Epidermal melanocyte (primary cell): ENCODE measurements at regions not wholly inside any gene's neighbourhood (a gene's known extent, or its start where the extent isn't known, plus 50 kb on each side); places are given as distances from the start of the nearest gene placed in this dataset.
"Not testable (repeated sequence)": the region's sequence is repeated elsewhere in the genome, so short reads cannot be mapped to it uniquely, and the experiment has no call there.

ENCODE experiments used
- DNase-seq: peaks from one replicate; pipeline ENCODE4 v3.0.0; 2011; ENCODE audit warnings: low spot score; ENCODE audit not compliant: insufficient read length

- DNase-seq, result no peak
Measured at GRCh38 chr7:110210941-110211608, 879.9 kb upstream of the LRRN3 start.

GRCh38 chr7:110224643-110225042 lies 866.3 kb upstream of the LRRN3 start:
- DNase-seq, result no peak

DNA sequence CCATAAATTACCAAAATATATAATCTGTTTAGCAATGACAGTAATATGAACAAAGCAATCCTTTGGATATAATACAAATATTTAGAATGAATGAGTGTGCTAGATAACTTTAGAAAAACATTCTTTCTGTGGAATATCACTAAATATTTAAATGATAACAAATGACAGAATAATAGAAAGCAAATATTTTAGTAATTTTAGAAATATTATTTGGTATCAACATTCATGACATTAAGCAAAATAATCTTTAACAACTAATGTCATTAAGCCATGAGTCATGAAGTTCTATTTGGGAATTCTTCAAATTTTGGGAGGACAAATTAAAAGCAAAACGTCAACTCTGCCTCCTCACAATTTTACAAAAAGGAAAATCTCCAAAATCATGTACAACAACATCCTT lies 844.8 kb upstream of the LRRN3 start:
- no peak for DNase-seq

DNA sequence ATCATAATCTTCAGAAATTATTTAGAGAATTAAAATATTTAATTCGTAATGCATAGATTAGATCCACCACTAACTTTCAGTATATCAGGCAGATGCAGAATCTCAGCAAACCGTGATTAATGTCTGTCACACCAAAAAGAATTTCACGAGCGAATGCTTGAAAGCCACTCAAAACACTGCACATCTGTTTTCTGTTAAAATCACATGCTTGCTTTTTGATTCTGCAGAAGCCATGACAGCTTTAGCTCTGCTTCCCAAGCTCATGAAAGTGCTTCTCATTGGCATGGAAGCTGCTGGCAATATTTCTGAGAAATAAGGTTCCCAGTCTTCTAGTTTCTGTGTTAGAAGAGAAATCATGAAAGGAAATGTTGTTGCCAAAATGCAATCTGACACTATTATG lies 837.8 kb upstream of the LRRN3 start:
- peak; percentile 62 for DNase-seq

DNA sequence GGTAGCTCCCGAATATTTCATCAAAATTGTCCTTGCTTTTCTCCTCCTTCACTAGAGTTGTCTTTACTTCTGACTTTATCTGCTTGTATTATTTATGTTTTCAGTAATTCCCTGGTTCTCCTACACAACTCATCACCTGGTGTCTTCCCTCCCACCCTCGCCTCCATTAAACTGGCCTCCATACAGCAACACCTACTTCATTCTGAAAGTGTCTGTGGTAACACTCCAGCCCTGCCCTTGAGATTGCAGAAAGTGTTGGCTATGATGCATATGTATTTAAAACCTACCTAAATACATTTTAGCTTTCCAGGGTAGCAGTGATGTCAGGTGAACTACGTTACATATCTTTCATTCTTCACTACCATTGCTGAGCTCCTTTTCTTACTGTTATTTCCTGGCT lies 833.3 kb upstream of the LRRN3 start:
- no peak for DNase-seq

DNA sequence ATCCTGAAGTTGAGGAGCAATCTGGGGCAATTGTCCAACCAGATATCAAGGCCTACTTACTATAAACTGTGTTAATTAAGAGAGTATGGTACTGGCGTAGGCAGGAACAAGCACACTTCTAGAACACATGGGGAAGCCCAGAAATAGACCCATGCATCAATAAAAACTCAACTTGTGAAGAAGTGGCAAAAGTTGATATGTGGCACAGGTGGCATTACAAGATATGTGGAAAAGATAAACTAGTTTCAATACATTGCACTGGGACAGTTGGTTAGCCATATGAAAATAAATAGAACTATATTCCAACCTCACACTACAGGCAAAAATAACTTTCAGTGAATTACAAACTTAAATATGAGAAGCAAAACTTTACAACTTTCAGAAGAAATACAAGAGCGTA lies 828.7 kb upstream of the LRRN3 start:
- DNase-seq, result no peak

GRCh38 chr7:110264288-110264687 lies 826.6 kb upstream of the LRRN3 start:
- DNase-seq, result no peak

- no peak for DNase-seq
Measured at GRCh38 chr7:110281362-110281761, 809.6 kb upstream of the LRRN3 start.

GRCh38 chr7:110283056-110283455 lies 807.9 kb upstream of the LRRN3 start:
- DNase-seq, result no peak

- DNase-seq, result no peak
Measured at GRCh38 chr7:110291430-110291829, 799.5 kb upstream of the LRRN3 start.

DNA sequence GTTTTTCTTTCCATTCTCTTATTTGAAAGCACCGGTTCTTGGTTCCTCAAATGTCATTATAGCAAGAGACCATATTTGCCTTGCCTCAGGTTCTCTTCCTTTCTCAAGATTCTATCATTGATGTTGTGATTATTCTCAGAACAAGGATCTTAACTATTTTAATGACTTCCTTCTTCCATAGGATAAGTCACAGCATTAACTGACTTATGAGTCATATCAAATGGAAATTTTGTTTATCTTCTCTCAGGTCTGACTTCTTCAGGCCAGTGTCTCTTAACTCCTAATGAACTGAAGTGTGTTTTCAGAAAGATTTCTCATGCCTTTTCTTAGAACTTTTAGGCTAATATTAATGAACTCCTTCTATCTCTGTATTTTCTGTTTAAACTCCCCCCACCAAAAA lies 794.6 kb upstream of the LRRN3 start:
- no peak for DNase-seq

- DNase-seq, result no peak
Measured at GRCh38 chr7:110307776-110308175, 783.2 kb upstream of the LRRN3 start.

DNA sequence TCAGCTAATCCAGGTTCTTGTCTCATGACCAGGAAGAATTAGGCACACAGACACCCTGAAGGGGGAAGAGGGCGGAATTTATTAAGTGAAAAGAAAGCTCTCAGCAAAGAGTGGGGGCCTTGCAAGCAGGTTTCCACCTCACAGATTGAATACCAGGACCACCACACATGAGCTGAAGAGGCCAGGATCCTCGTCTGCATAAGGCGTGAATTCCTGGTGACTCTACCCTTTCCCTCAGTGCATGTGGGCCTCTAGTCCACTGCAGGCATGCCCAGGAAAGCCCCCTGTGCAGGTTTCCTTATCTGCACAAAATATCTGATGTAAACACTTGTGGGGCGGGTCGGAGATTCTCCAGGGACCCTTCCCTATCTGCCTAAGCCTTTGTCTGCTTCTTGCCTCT lies 782.1 kb upstream of the LRRN3 start:
- DNase-seq, result no peak

DNA sequence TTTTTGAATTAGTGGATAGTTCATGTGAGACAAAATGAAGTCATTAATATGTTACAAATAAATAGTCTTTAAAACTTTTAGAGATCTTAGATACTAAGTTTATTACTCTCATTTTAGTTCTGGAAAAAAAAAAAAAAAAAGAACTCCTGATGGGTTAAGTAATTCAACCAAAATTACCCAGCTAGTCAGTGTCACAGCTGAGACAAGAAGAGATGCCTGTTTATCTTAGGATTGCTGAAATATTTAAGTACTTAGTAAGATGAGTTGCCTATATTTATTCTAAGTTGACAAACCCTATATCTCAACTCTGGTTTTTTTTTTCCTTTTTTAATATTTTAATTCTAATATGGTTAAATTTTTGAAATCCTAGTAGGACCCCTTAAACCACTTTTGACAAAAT lies 781.0 kb upstream of the LRRN3 start:
- no peak for DNase-seq

- no peak for DNase-seq
Measured at GRCh38 chr7:110311556-110311955, 779.4 kb upstream of the LRRN3 start.

GRCh38 chr7:110317541-110318265 lies 773.2 kb upstream of the LRRN3 start:
- DNase-seq, result no peak

- DNase-seq, result not testable (repeated sequence)
Measured at GRCh38 chr7:110320285-110320684, 770.6 kb upstream of the LRRN3 start.

DNA sequence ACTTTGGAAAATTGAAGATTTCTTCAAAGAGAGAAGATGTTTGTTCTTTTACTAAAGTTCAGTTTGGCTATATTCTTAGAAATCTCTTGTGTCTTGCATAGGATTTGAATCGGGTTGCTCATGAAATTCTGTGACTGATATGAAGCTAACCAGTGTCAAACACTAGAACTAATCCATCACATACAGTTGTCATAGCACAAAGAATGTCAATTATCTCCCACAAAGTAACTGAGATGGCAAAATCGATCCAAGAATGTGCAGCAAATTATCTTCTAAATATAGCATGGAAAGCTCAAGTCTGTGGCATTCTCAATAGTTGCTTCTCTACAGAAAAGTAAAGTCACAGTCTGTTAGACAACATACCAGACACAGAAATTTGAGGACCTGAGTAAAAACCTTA lies 768.1 kb upstream of the LRRN3 start:
- no peak for DNase-seq

- DNase-seq, result no peak
Measured at GRCh38 chr7:110326966-110327365, 764.0 kb upstream of the LRRN3 start.

GRCh38 chr7:110336423-110336822 lies 754.5 kb upstream of the LRRN3 start:
- DNase-seq, result no peak

GRCh38 chr7:110337646-110338045 lies 753.3 kb upstream of the LRRN3 start:
- no peak for DNase-seq

GRCh38 chr7:110347081-110347480 lies 743.8 kb upstream of the LRRN3 start:
- DNase-seq, result no peak

DNA sequence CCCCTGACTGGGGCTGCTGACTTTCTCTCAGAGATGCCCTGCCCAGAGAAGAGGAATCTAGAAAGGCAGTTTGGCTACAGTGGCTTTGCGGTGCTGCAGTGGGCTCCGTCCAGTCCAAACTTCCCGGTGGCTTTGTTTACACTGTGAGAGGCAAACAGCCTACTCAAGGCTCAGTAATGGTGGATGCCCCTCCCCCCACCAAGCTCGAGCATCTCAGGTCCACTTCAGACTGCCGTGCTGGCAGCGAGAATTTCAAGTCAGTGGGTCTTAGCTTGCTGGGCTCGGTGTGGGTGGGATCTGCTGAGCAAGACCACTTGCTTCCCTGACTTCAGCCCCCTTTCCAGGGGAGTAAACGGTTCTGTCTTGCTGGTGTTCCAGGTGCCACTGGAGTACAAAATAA lies 734.5 kb upstream of the LRRN3 start:
- DNase-seq, result no peak
